ENCODE measurements at regions not wholly inside any gene's neighbourhood (a gene's known extent, or its start where the extent isn't known, plus 50 kb on each side); places are given as distances from the start of the nearest gene placed in this dataset.

DNA sequence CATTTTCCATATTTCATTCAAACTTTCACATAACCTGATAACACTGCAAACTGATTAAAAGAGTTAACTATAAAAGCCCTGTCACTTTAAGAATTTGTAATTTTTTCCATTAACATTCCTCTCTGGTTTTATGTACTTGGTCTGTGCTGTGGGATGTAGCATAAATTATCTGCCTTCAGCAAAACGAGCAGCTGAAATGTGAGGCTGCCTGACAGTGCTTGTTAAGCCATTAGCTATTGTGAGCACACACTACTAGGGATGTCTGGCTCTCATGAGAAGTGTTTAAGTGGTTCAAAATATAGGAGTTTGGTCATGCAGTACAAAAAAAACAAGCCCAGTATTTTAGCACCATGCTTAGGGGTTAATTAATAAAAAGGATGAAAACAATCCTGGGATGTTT is 63.0 kb downstream of the HOXA1 start:
- peaks cover 8% of the 10 kb centered on the region for H3K9me3 Mint-ChIP-seq (ENCODE audit: unreplicated experiment)
- no peak for DNase-seq
- no peak overlapping the region for H3K4me3 Mint-ChIP-seq (ENCODE audit: unreplicated experiment)
- no peaks in the 10 kb centered on the region for H3K36me3 Mint-ChIP-seq (ENCODE audit: unreplicated experiment)
- H3K27ac Mint-ChIP-seq (ENCODE audit: unreplicated experiment) = no peak overlapping the region
- H3K4me1 Mint-ChIP-seq (ENCODE audit: low read depth, unreplicated experiment) = peaks cover 35% of the 10 kb centered on the region
- H3K27me3 Mint-ChIP-seq (ENCODE audit: unreplicated experiment) = peaks cover 4% of the 10 kb centered on the region
- TF ChIP-seq, protein P1, sequence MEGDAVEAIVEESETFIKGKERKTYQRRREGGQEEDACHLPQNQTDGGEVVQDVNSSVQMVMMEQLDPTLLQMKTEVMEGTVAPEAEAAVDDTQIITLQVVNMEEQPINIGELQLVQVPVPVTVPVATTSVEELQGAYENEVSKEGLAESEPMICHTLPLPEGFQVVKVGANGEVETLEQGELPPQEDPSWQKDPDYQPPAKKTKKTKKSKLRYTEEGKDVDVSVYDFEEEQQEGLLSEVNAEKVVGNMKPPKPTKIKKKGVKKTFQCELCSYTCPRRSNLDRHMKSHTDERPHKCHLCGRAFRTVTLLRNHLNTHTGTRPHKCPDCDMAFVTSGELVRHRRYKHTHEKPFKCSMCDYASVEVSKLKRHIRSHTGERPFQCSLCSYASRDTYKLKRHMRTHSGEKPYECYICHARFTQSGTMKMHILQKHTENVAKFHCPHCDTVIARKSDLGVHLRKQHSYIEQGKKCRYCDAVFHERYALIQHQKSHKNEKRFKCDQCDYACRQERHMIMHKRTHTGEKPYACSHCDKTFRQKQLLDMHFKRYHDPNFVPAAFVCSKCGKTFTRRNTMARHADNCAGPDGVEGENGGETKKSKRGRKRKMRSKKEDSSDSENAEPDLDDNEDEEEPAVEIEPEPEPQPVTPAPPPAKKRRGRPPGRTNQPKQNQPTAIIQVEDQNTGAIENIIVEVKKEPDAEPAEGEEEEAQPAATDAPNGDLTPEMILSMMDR (IDR thresholded peaks at IDR 0.05; ENCODE audit: partially characterized antibody, unreplicated experiment) = no peak

DNA sequence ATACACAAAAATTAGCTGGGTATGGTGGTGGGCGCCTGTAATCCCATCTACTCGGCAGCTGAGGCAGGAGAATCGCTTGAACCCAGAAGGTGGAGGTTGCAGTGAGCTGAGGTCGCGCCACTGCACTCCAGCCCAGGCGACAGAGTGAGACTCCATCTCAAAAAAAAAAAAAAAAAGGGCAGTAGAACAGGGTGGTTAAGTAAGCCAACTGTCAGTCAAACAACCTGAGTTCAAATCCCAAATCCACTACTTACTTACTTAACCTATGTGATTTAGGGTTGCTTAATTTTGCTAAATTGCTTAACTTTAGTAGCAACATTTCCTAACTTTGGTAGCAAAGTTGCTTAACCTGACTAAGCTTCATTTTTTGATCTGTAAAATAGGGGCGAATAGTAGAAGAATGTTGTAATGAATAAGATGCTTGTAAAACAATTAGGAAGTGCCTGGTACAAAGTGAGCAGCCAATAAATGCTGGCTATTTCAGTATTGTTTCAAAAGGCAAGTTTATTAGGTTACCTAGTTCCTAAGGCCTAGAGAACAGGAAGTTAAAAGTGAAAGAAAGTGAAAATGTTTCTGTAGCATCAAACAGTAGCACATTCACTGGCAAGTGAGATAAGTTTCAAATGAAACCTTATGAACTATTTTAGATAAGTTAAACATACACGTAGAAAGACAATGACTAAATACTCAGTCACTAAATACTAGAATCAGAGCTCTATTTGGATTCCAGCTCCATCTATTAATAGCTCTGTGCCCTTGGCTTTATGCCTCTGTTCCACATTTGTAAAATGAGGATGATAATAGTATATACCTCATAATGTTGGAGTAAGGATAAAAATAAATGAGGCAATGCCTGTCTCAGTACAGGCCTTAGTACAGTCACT is 64.3 kb downstream of the HOXA1 start:
- Mint-ChIP-seq H3K4me1 (ENCODE audit: low read depth, unreplicated experiment) (peaks cover 35% of the 10 kb centered on the region), H3K27ac (ENCODE audit: unreplicated experiment) (peak overlapping the region; percentile 20), H3K9me3 (ENCODE audit: unreplicated experiment) (peaks cover 8% of the 10 kb centered on the region), H3K36me3 (ENCODE audit: unreplicated experiment) (no peaks in the 10 kb centered on the region), H3K4me3 (ENCODE audit: unreplicated experiment) (no peak overlapping the region), H3K27me3 (ENCODE audit: unreplicated experiment) (peaks cover 4% of the 10 kb centered on the region)
- TF ChIP-seq, protein P1 (IDR thresholded peaks at IDR 0.05; ENCODE audit: partially characterized antibody, unreplicated experiment) = no peak
- DNase-seq = no peak

DNA sequence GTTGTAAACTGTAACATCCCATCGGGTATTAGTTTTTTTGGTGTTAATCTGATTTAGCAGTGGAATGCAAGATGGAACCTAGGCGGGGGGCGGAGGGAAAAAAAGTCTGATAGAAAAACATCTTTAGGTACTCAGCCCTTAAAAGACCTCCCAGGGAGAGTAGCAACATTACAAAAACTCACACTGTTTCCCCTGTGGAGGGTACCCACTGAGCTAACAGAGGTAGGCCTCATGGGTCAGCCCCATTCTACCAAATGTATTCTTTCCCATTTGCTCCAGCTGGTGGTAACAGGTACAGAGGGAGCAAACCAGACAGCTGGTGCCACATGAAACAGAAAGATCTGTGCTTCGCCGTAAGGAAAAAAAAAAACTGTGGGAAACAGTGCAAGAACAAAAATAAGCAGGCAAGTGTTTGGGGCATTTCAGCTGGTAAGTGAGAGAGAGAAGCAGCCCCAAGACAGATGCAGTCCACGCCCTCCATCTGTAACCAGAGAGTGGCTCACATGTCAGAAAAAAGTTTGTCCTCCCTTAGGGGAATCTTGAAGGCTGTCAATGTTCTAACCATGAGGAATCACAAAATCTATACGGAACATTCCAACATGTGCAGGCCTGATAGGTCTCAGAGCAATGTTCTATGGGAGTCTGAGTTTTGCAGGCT is 65.3 kb downstream of the HOXA1 start:
- H3K27ac Mint-ChIP-seq (ENCODE audit: unreplicated experiment) = peak overlapping the region; percentile 68
- H3K4me1 Mint-ChIP-seq (ENCODE audit: low read depth, unreplicated experiment) = peaks cover 35% of the 10 kb centered on the region
- H3K9me3 Mint-ChIP-seq (ENCODE audit: unreplicated experiment) = peaks cover 8% of the 10 kb centered on the region
- H3K27me3 Mint-ChIP-seq (ENCODE audit: unreplicated experiment) = peaks cover 4% of the 10 kb centered on the region
- peak; percentile 22 for DNase-seq
- TF ChIP-seq, protein P1 (IDR thresholded peaks at IDR 0.05; ENCODE audit: partially characterized antibody, unreplicated experiment) = no peak
- no peaks in the 10 kb centered on the region for H3K36me3 Mint-ChIP-seq (ENCODE audit: unreplicated experiment)
- peak overlapping the region; percentile 16 for H3K4me3 Mint-ChIP-seq (ENCODE audit: unreplicated experiment)

DNA sequence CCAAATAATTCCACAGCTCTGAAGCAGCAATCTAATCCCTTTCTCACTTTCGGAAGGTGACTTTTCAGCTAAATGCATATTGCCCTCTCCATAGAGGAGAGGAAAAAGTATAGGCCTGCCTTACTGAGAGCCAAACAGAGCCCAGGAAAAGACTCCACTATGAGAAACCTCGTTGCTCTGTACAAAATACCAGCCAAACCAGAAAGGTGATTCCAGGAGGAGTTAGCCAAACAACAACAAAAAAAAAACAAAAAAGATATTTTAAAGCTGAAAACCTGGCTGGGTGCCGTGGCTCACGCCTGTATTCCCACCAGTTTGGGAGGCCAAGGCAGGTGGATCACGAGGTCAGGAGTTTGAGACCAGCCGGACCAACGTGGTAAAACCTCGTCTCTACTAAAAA is 70.5 kb downstream of the HOXA1 start:
- Mint-ChIP-seq H3K9me3 (ENCODE audit: unreplicated experiment) (peaks cover 1% of the 10 kb centered on the region), H3K27me3 (ENCODE audit: unreplicated experiment) (peaks cover under 1% of the 10 kb centered on the region), H3K27ac (ENCODE audit: unreplicated experiment) (no peak overlapping the region), H3K4me1 (ENCODE audit: low read depth, unreplicated experiment) (peaks cover 11% of the 10 kb centered on the region), H3K4me3 (ENCODE audit: unreplicated experiment) (no peak overlapping the region), H3K36me3 (ENCODE audit: unreplicated experiment) (no peaks in the 10 kb centered on the region)
- no peak for DNase-seq
- TF ChIP-seq, protein P1 (IDR thresholded peaks at IDR 0.05; ENCODE audit: partially characterized antibody, unreplicated experiment) = no peak

DNA sequence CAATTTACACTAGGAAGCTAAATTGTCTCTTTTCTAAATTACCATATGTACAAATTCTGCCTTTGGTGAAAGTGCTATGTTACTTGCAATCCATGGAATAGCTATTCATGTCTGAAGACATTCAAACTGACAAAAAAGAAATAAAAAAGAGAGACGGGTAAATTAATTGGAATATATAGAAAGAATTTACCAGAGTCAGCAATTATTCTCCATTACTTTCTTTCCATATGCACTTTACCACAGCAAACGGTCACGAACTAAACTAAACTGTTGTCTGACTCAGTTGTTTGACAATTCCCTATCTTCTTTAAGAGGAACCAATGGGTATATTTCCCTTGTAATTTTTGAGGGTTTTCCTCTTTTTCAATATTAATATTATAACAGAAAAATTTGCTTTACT is 85.7 kb downstream of the HOXA1 start:
- TF ChIP-seq, protein P1 (IDR thresholded peaks at IDR 0.05; ENCODE audit: partially characterized antibody, unreplicated experiment) = no peak
- Mint-ChIP-seq H3K4me1 (ENCODE audit: low read depth, unreplicated experiment) (no peaks in the 10 kb centered on the region), H3K36me3 (ENCODE audit: unreplicated experiment) (peaks cover 36% of the 10 kb centered on the region), H3K4me3 (ENCODE audit: unreplicated experiment) (no peak overlapping the region), H3K27ac (ENCODE audit: unreplicated experiment) (no peak overlapping the region), H3K9me3 (ENCODE audit: unreplicated experiment) (peaks cover 4% of the 10 kb centered on the region), H3K27me3 (ENCODE audit: unreplicated experiment) (no peaks in the 10 kb centered on the region)
- no peak for DNase-seq
